ENCODE measurements at regions not wholly inside any gene's neighbourhood (a gene's known extent, or its start where the extent isn't known, plus 50 kb on each side); places are given as distances from the start of the nearest gene placed in this dataset.
"Not testable (repeated sequence)": the region's sequence is repeated elsewhere in the genome, so short reads cannot be mapped to it uniquely, and the experiment has no call there.

DNA sequence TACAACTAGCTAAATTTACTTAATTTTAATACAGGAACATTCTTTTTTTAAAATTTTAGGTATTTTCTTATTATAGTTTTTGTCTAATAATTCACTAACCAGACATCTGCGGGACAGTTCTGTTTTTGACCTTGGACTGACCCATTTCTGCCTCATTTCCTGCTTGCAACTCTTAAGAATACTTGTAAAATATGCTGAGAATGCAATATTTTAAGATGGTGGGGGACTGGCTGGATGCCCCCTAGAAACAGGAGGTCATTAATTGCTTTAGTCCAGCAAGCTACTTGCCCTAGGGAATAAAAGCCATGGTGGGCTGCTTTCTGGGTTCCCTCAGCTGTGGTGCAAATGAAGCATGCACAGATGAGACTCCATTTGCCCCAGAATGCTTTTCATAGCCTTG lies 2348.4 kb downstream of the PCDH7 start:
- no peak for DNase-seq

DNA sequence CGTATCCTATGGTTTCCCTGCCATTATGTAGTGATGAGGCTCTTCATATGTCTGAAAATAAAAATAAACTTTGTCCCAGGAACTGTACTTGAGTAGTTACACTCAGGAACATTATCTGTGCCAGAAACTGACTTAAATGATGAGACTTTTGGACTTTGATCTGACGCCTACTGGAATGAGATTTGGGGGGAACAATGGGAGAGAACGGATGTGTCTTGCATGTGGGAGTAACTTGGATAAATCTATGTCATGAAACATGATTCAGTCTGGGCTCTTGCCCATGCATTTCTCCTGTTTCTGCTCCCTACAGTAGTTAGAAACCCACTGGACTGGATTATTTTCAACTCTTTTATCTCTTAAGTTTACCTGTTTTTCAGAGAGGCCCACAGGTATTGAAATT lies 2351.4 kb downstream of the PCDH7 start:
- no peak for DNase-seq

DNA sequence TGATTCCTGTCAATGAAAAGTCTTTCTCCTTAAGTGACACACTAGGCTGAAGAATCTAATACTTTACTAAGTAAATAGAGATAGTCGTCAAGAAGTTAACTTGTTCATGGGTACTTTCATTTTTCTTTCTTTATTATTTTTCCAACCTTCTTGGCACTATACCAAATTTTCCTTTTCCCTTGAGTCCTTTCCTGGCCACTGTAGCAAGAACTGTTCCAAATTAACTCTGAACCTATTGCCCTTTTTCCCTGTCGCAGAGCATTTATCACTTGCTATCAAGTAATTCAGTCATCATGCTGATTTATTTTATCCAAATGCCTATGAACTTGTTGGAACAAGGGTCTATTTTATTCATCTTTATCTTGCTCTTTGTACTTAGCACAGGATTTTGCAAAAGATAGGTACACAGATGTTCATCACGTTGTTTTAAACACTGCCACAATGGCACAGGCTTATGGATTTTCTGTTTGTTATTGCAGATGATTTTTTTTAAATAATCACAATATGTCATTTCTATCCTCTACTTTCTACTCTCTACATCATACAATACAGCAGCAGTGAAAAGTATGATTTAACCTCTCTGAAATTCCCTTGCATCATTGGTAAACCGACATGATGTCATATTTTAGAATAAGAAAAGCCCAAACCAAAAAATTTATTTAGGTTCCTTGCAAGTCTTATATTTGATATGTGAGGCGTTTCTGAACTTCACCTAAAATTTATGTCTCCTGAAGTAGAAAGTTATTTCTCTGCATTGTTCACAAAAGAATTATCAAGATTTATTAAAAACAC lies 2352.3 kb downstream of the PCDH7 start:
- DNase-seq = no peak

DNA sequence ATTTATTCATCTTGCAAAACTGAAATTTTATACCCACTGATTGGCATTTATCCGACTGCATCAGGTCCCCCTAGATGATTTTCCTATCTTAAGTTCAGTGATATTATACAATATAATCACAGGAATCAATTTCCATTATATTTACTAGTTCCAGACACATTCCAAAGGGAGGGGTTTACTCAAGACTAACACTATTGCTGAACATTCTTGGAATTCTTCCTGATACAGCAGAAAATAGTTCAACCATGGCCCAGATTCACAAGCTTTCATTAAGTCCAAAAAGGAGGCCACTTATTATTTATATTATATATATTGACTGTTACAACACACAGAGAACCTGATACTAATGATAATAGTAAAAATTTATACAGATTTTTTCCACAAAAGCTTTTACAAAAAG lies 2353.6 kb downstream of the PCDH7 start:
- DNase-seq = no peak

DNA sequence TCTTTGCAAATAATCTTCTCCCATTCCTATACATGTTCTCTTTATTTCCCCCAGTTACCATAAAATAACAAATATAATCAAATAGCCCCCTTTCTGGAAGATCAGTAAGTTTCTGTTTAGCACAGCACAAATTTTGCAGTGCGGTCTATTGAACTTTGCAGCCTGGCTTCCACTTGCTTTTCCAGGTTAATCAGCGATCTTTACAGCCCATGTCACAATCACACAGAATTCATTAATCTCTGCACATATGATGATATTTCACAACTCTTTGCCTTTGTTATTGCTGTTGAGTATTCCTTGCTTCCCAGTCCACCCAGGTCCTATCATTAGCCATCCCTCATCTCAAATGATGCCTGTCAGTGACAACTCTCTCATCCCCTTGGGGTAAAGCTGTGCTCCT lies 2358.0 kb downstream of the PCDH7 start:
- DNase-seq = no peak

DNA sequence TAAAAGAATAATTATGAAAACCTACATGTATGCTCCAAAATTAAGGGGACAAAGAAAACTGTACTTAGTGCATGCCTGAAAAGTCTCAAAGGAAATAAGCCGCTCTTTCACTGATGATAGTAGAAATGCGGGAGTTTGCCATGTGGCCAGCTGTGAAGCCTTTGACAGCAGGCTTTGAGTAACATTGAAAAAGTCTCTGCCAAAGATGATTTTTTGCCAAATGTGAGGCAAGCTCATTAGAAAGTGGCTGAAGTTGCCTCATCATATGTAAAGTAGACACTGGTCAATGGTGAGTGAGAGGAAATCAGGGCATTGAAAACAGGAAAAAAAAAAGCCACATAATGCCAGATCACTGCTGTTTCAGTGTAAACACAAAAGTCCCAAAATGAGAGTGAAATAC lies 2360.1 kb downstream of the PCDH7 start:
- DNase-seq = no peak

DNA sequence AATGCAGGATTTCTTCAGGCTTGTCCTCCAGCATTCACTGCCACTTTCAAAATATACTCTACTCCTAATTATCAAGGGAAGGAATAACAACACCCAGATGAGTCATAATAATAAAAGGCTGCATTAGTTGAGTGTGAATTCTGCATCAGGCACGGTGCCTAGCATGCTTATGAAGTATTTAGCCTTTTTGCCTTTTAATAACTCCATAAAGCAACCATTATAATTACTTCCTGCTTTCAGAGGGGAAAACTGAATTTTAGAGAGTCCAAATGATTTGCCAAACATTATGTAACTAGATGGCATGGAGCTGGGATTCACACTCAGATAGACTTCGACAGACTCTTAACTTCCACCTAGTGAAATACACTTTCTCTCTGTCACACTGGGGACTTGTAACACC lies 2365.5 kb downstream of the PCDH7 start:
- no peak for DNase-seq

DNA sequence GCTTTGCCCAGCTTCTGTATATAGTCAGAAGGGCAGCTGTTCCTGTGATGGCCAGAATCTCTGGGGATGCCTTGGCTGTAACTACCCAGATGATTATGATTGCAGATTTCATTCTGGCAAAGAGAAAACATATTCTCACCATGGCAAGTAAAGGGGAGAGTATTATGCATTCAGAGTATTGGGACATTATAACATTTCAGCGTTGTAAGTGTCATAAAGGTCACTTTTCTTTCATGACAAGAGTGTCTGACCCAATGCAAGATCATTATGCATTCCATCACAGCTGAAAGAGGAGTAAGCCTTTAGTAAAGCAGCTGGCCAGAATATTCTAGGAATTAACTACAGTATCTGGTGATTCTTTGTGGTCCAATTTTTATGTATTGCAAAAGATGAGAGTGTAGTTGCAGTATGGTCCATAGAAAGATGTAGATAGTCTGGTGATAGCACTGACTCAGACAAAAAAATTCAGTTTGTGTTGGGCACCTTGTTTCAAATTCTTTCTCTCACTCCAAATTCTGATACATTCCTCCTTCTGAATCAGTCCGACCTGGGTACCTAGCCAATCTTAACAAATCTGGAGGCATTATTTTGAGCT lies 2366.3 kb downstream of the PCDH7 start:
- DNase-seq = no peak

DNA sequence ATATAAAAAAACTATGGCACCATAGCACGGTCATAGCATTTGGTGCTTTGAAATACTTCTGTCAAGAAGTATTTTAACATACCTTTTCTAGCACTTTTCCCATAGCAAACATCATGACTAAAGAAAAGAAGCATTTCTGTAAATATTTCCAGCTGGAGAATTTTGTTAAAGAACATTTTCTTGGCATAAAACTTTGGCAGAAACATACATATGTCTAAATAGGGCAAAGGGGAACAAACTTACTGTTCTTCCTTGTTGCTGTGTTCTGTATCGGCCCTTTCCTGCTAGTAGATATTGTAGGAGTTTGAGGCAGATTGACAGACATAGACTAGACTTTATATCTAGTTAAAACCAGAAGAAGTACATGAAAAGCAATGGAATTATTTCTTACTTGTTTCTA lies 2368.5 kb downstream of the PCDH7 start:
- DNase-seq = no peak

DNA sequence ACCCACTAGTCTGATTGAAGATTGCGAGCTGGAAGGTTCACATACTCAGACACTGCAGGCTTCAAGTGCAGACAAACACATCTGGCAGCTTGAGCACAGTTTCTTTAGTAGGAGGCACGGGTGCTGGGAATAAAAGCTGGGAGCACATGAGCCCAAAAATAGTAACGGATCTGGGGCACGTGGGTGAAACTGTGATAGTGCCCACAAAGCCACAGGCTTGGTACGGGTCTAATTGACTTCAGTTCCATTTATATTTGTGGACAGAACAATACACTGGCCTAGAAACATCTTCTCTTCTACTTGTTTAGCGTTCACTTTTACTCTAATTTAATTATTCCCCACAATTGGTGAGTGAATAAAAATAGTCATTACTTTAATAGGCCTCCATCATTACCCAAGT lies 2370.7 kb downstream of the PCDH7 start:
- no peak for DNase-seq

DNA sequence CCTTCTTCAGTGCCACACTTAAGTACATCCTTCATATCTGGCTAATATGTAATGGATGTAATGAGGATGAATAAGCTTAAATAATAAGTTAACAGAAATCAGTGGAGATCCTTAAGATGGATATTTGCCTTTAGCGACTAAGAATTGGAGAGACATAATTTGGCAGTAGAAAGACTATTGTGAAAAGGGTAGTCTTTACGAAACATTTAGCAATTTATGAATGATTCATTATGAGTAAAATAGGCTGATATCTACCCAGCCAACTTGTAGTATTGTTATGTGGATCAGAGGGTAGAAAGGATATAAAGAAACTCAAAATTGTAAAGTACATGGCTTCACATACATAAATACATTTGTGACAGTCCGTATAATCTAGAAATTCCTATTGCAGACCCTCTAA lies 2371.8 kb downstream of the PCDH7 start:
- no peak for DNase-seq

DNA sequence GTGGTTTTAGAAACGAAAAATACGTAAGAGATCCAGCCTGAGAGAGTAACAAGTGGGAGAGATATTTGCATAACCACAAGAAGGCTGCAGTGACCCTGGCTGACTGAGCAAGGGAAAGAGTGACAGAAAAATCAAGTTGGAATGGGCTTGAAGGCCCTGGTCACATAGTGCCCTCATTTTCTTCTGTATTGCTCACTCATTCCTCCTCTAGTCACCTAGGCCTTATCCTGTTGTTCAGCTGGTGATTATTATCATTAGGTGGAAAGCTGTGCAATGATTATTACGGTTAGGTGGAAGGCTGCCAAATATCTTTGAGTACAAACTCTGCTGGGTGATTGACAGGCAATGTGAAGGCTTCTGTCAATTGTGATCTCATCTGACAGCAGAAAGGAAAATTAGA lies 2384.1 kb downstream of the PCDH7 start:
- peak; percentile 29 for DNase-seq

DNA sequence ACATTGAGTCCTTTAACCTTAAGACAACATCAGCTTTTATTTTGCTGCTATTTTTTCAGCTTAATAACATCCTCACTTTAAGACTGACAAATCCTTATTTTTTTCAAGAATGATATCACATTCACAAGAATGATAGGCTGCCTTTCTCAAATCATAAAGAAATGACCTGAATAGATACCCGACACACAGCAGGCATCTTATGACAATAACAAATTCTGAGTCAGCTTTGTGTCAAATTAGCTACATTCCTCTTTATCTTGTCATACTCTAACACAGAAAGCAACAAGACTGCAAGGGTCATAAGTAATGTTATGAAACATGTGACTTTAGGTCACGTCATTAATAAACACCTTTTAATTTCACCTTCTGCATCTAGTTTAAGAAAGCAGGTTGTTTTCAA lies 2387.6 kb downstream of the PCDH7 start:
- no peak for DNase-seq

DNA sequence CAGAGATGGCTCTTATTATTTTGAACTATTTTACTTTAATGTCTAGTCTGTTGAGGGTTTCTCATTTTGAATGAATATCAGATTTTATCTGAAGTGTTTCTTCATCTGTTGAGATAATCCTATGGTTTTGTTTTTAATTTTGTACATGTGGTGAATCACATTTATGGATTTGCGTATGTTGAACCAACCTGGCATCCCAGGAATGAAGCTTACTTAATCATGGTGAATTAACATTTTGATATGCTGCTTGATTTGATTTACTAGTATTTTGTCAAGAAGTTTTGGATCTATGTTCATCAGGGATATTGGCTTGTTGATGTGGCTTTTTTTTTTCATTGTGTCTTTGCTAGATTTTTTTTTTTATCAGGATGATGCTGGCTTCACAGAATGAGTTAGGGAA lies 2390.9 kb downstream of the PCDH7 start:
- DNase-seq = no peak

DNA sequence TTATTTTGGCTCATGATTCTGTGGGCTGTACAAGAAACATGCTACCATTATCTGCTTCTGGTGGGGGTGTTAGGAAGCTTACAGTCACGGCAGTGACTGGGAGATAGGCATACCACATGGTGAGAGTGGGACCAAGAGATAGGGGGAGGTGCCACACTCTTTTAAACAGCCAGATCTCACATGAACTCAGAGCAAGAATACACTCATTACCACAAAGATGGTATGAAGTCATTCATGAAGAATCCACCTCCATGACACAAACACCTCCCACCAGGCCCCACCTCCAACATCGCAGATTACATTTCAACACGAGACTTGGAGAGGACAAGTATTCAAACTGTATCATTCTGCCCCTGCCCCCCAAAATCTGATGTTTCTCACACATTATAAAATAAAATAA lies 2396.7 kb downstream of the PCDH7 start:
- no peak for DNase-seq

DNA sequence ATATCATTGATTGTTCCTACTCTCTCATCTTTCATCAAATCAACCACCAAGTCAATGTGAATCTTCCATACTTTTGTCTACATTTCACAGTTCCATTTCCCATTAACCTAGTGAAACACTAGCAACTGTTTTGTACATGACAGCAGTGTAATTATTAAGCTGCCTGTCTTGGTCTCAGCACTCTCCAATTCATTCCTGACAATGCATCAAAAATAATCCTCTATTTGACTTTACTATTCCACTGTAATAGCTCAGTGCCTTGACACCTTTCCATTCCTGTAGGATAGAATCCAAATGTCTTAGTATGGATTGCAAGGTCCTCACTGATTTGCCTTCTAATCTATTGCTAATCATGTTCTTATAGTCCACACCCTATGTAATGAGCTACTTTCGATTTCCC lies 2405.8 kb downstream of the PCDH7 start:
- no peak for DNase-seq

DNA sequence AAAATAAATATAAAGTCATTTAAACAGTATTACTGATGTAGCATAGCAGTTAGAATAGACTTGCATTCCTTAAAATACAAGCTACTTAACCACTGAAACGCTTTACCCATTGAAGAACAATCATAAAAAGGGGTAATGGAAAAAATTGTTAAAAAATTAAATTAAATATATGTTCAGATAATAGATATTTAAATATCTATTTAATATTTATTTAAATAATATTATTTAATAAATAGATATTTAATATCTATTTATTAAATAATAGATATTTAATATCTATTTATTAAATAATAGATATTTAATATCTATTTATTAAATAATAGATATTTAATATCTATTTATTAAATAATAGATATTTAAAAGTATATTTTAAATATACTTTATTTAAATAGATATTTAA lies 2410.5 kb downstream of the PCDH7 start:
- not testable (repeated sequence) for DNase-seq

DNA sequence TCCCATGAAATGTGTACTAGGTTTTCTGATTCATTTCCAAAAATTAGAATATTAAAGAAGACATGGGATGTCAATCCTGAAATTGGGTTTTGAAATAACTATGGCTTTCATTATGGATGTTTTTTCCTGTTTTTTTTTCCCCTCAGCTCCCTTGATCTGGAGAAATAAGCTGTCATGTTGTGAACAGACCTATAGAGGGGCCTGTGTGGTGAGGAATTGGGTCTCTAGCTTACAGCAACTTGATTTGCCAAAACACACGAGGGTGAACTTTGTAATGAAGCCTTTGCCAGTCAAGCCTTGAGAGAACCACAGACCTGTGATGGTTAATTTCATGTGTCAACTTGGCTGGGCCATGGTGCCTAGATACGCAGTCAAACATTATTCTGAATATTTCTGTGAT lies 2413.6 kb downstream of the PCDH7 start:
- DNase-seq = no peak

DNA sequence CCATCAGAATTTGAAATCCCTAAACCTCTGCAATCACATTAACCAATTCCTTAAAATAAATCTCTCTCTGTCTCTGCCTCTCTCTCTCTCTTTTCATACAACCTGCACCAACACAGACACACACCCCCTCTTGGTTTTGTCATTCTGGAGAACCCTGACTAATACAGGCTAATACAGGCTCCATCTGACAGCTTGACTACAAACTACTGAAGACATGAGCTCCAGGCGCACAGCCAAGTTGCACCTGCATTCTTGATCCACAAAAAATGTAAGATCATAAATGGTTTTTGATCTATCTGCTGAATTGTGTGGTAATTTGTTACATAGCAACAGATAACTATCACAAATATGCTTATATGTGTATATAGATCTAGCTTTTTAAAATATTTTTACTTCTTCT lies 2414.2 kb downstream of the PCDH7 start:
- DNase-seq = no peak

DNA sequence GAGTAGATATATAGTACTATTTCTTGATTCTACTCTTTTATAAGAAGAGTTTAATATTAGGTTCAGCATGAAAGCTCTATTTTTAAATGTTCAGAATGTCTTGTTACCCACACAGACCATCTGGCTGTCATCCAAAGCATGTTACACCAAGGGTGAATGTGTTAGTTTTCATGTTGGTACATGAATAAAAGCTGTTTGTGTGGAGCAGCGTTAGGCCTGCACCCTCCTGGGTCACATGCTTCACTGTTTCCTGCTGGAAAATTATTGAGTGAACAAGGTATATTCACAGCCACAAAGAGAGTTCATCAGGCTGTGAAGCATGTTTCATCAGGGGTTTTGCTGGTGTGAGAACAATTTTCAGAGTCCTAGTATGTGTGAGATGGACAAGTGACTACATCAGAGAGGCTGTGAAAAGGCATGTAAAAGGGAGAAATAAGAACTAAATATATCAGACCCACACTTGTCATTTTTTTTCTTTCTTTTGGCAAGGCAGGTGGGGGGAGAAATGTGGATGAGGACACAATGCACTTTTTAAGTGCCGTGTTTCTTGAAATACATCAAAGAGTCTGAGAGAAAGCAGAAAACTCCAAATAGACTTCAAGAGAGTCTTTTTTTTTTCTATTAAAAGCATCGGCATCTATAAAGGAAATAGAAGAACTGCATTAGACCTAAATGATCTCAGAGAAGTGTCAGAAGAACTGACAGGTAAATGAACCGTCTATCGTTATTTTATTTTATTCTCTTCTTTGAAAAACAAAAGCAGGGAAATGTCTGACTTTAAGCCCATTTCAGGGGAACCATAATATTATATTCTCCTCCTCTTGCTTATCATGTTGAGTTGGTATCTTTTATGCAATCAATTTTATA lies 2429.7 kb downstream of the PCDH7 start:
- DNase-seq = no peak

DNA sequence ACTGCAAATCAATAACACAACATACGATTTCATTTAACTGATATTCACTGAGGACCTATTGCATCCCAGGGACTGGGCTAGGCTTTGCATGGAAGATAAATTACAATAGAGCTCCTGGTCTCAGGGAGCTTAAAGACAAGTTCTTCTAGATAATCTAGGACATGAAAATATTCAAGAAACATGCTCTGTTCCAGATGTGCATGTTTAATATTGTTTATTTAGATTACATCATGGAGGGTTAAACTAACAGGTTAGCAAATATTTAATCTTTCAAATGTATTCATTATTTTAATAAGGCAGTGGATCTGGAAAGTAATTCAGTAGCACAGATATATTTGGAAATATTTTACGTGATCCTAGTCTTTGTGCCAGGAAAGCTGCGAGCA lies 2430.3 kb downstream of the PCDH7 start:
- DNase-seq = no peak

DNA sequence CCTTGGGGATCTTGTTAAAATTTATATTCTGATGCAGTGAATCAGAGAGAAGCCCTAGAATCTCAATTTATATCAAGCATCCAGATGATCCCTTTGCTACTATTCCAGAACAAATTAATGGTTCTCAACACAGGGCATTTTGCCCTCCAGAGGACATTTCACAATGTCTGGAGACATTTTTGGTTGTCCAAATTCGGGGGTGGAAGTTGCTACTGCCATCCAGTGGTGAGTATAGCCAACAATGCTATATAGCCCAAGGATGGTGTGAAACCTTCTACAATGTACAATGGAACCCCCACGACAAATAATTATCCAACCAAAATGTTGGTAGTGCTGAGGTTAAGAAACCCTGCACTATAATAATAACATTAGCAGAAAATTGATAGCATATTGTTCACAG lies 2440.0 kb downstream of the PCDH7 start:
- no peak for DNase-seq

DNA sequence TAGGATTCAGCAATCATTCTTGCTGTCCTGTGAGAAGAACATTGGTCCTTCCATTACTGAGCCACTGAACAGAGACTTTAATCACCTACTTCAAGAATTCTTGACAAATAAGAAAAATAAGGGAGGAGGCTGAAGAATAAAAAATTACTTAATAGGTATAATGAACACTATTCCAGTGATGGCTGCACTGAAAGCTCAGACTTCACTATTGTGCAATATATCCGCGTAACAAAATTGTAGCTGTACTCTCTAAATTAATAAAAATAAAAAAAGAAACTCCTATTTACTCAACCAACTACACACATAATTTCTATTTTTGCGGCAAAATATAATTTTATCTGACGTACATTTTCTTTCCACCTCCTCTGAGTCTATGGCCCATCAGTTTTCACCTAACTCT lies 2441.0 kb downstream of the PCDH7 start:
- DNase-seq = no peak

DNA sequence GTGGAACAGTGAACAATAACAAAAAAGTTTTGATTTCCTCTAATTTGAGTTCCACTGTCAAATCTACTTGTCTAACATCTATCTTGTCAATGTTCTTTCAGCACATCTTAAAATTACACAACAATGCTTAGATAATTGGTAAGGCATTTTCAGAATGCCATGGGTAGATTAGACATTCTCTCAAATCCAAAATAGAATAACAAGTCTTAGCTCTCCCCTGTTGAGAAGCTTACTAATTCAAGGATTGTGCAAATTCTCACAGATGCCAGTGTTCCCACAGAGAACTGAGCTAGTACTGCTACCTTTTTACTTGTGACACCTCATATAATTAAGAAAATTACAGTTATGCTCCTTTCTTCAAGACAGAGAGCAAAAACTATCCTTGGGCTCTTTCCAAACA lies 2442.0 kb downstream of the PCDH7 start:
- DNase-seq = no peak
